HL-60/S4 treated with retinoic acid at 250 ng/mL for 4 days and 3 days (cell line): ENCODE measurements at regions not wholly inside any gene's neighbourhood (a gene's known extent, or its start where the extent isn't known, plus 50 kb on each side); places are given as distances from the start of the nearest gene placed in this dataset.

ENCODE experiments used
- in situ Hi-C: fragments of 300-500 bp; cut with MboI; formaldehyde crosslinking; loops from 2 replicates; pipeline ENCODE4 v1.7.0; 2022; ENCODE audit warnings: low sequenced_read_pairs

GRCh38 chr2:66041902-66042657 is 392.8 kb upstream of the MEIS1 start:
- in situ Hi-C loops = no loop called here

- in situ Hi-C loops = no loop called here
Observed at GRCh38 chr2:66036948-66037347, 398.0 kb upstream of the MEIS1 start.

GRCh38 chr2:66034467-66034866 is 400.5 kb upstream of the MEIS1 start:
- in situ Hi-C loops = no loop called here

GRCh38 chr2:66032226-66032775 is 402.6 kb upstream of the MEIS1 start:
- in situ Hi-C loops = no loop called here

GRCh38 chr2:66031236-66031635 is 403.7 kb upstream of the MEIS1 start:
- in situ Hi-C loops = no loop called here

- in situ Hi-C loops = no loop called here
Observed at GRCh38 chr2:66030553-66030952, 404.4 kb upstream of the MEIS1 start.

- in situ Hi-C loops = no loop called here
Observed at GRCh38 chr2:66024391-66024790, 410.5 kb upstream of the MEIS1 start.

- in situ Hi-C loops = no loop called here
Observed at GRCh38 chr2:66021296-66021695, 413.6 kb upstream of the MEIS1 start.

GRCh38 chr2:66017763-66018162 is 417.2 kb upstream of the MEIS1 start:
- in situ Hi-C loops = no loop called here

GRCh38 chr2:66014450-66014849 is 420.5 kb upstream of the MEIS1 start:
- in situ Hi-C loops = no loop called here

- in situ Hi-C loops = no loop called here
Observed at GRCh38 chr2:66013456-66013855, 421.5 kb upstream of the MEIS1 start.

GRCh38 chr2:66003931-66004330 is 431.0 kb upstream of the MEIS1 start:
- in situ Hi-C loops = no loop called here

GRCh38 chr2:66001538-66001937 is 433.4 kb upstream of the MEIS1 start:
- in situ Hi-C loops = no loop called here

GRCh38 chr2:66000901-66001300 is 434.0 kb upstream of the MEIS1 start:
- in situ Hi-C loops = no loop called here

GRCh38 chr2:65999796-66000195 is 435.1 kb upstream of the MEIS1 start:
- in situ Hi-C loops = no loop called here

GRCh38 chr2:65999103-65999502 is 435.8 kb upstream of the MEIS1 start:
- in situ Hi-C loops = no loop called here

- in situ Hi-C loops = no loop called here
Observed at GRCh38 chr2:65997961-65998360, 437.0 kb upstream of the MEIS1 start.

GRCh38 chr2:65992198-65992554 is 442.7 kb upstream of the MEIS1 start:
- in situ Hi-C loops = no loop called here

- in situ Hi-C loops = no loop called here
Observed at GRCh38 chr2:65991381-65992197, 443.3 kb upstream of the MEIS1 start.

GRCh38 chr2:65985986-65986385 is 448.9 kb upstream of the MEIS1 start:
- in situ Hi-C loops = no loop called here

- in situ Hi-C loops = no loop called here
Observed at GRCh38 chr2:65980531-65980930, 454.4 kb upstream of the MEIS1 start.

GRCh38 chr2:65979446-65979845 is 455.5 kb upstream of the MEIS1 start:
- in situ Hi-C loops = no loop called here
